ENCODE measurements at regions not wholly inside any gene's neighbourhood (a gene's known extent, or its start where the extent isn't known, plus 50 kb on each side); places are given as distances from the start of the nearest gene placed in this dataset.

- TF ChIP-seq POLR2A (IDR thresholded peaks at IDR 0.05) (no peak), CTCF (IDR thresholded peaks at IDR 0.05) (no peak)
These were observed 83.0 kb upstream of the LGR5 start for GRCh38 chr12:71356569-71356968.
